NCI-H748 treated with DMSO at 0.1 percent for 48 hours (cell line): ENCODE measurements at regions not wholly inside any gene's neighbourhood (a gene's known extent, or its start where the extent isn't known, plus 50 kb on each side); places are given as distances from the start of the nearest gene placed in this dataset.
"Not testable (repeated sequence)": the region's sequence is repeated elsewhere in the genome, so short reads cannot be mapped to it uniquely, and the experiment has no call there.

Experiments used
- DNase-seq: peaks from one replicate; lab custom pipeline; 2025; lab: John Stamatoyannopoulos, UW

DNA sequence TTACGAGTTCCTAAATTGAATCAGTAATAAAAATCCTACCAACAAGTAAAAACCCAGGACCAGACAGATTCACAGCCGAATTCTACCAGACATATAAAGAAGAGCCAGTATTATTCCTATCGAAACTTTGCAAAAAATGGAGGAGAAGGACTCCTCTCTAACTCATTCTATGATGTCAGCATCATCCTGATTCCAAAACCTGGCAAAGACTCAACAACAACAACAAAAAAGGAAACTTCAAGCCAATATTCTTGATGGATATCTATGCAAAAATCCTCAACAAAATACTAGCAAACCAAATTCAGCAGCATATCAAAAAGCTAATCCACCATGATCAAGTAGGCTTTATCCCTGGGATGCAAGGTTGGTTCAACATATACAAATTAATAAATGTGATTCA lies 84.6 kb upstream of the ADRB2 start:
- not testable (repeated sequence) for DNase-seq

DNA sequence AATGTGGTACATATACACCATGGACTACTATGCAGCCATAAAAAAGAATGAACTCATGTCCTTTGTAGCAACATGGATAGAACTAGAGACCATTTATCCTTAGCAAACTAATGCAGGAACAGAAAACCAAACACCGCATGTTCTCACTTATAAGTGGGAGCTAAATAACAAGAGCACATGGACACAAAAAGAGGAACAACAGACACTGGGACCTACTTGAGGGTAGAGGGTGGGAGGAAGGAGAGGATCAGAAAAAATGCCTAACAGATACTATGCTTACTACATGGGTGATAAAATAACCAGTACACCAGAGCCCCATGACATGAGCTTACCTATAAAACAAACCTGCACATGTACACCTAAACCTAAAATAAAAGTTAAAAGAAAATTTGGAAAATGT lies 82.0 kb upstream of the ADRB2 start:
- not testable (repeated sequence) for DNase-seq

DNA sequence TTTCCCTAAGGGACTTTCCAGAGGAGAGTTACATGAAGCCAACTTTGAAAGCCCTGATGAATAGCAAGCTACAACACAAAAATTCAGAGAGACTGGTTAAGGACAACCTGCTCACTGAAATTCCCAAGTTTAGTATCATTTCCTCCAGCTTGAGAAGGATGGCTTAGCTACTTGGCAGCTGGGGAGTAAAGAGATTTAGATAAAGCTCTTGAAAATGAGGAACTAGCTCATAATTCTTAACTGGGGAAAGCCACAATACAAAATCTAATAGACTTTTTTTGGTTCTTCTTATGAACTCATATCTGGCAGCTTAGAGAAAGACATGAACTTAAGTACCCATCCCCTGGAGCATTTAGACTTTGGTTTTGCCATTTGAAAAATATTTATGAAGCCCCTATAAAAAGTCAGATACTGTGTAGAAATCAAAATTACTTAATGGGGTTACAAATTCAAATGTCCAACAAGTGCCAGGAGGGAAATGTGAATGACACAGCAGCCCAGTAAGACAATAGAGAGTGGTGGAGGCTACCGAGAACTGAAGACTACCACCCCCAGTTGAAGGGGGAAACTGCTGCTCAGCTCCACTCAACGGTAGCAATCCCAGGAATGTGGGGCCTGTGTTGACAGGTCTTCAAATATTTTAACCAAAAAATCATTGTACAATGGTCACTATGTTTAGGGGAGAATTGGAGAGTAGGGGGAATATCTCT lies 79.4 kb upstream of the ADRB2 start:
- DNase-seq: no peak

DNA sequence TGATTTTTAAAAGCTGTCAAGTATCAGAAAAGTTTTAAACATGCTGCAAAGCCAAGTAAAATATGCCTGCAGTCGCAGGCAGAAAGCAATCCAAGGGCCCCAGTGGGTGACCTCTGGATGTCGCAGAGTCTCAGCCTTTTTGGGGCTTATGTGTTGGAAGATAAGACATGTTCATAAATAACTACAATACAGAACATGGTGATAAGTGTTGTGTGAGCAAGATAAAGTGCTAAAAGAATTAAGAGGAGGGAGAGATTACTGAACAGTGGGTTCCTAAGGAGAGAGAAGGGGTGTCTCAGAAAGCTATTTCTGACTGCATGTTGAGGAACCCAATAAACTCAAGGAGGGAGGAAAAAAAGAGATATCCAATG lies 78.9 kb upstream of the ADRB2 start:
- no peak for DNase-seq

DNA sequence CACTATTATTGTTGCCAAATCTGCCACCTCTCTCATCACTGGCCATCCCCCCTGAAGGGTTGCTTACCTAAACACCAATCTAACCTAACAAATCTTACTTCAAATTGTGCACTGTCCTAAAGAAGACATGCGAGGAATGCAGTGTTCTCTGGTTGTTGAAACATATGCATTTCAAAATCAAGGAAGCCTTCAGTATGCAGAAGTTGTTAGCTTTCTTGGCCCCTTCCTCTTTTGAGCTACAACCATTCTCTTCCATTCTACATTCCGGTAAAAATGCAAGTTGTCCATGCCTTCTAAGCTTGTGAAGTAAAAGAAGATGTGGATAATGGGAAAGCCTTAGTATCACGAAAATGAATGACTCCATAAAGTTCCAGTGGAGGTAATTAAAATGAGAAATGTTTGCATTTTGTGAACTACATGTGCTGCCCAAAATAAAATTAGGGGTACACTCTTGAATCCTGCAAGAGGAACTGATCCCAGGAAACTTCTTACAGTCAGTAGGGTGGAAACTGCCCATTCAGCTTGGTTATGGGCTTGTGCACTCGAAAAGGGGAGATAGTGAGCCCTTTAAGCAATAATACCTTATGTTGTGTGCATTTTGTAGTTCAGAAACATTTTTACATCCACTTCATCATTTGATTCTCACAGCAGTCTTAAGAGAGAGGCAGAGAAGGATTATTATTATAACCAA lies 77.6 kb upstream of the ADRB2 start:
- DNase-seq: no peak

DNA sequence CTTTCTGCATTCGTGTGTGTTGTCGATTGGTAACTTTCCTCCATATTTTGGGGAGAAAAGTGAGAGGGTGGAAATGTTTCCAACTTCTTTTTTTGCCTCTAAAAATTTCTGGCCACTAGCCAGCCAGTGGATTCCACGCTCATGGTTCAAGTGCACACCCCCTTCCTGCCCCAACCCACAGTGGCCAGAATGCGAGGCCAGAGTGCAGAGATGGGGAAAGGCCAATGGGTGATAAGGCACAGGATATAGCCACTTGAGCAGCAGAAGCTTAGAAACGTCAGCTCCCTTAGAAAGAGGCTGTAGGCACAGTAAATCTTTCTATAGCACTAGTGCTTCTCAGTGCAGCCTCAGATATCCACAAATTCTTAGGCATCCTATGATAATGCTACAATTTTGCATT lies 75.8 kb upstream of the ADRB2 start:
- DNase-seq: no peak

DNA sequence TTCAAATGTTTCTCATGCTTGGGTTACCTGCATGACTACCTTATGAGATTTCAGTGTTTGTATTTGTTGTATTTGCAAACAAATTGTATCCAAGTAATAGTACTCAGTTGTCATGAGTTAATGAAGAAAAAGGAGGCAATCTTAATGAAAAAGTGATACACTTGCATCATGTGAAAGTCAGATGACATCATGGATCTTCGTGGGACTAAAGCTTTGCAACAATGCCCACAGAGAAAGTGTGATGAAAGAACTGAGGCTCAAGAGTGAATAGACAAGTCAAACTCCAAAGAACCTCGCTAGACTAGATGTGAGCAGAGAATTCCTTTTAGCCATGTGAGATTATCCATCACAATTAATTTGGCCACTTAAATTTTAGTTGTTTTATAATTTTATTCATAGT lies 75.4 kb upstream of the ADRB2 start:
- DNase-seq: no peak

DNA sequence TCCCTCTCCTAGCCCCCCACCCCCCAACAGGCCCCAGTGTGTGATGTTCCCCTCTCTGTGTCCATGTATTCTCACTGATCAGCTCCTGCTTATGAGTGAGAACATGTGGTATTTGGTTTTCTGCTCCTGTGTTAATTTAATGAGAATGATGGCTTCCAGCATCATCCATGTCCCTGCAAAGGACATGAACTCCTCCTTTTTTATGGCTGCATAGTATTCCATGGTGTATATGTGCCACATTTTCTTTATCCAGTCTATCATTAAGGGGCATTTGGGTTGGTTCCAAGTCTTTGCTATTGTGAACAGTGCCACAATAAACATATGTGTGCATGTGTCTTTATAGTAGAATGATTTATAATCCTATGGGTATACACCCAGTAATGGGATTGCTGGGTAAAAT lies 74.0 kb upstream of the ADRB2 start:
- DNase-seq: not testable (repeated sequence)

DNA sequence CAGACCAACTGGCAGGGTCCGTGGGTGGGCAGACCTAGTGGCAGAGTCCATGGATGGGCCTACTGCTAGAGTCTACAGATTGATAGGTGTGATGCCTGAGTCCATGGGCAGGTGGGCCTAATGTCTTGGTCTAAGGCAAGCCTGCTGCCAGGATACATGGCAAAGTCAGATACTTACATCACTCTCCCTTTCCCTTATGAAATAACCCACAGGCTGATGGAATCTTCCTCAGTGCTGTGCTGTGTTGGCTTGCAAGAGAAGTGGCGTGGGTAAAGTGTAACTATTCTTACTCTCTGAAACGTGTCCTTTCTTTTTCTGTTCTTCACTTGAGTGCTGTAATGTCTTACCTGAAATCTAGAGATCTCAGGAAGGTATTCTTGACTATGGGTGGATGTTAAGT lies 67.3 kb upstream of the ADRB2 start:
- no peak for DNase-seq

DNA sequence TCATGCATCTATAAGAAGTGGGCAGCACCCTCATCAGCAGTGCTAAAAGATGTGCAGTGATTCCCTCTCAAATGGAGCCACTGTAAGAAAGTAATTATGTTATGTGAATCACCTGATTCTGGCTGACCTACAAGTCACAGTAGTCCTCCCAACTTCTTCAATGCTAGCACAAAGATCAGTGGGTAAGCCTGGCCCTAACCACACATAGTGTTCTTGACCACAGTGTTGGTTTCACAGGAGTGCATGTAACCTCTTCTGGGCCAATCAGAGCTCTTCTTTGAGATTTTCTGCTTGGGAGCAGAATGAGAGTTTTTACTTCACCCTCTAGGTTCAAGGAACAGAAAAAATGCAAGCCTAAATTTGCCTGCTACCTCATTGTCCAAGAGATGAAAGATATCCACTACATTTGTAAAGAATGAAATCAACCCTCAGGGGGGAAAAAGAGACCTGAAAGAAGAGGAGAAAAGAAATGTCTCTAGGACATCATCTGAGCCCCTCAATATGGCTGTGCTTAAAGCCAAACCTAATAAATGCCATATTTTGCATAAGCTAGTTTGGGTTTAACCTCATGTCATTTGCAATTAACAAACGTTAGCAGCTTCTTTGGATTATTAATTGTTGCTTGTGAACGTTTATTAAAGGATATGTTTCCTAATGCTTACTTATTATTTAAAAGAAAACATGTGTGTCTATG lies 65.3 kb upstream of the ADRB2 start:
- DNase-seq: no peak

DNA sequence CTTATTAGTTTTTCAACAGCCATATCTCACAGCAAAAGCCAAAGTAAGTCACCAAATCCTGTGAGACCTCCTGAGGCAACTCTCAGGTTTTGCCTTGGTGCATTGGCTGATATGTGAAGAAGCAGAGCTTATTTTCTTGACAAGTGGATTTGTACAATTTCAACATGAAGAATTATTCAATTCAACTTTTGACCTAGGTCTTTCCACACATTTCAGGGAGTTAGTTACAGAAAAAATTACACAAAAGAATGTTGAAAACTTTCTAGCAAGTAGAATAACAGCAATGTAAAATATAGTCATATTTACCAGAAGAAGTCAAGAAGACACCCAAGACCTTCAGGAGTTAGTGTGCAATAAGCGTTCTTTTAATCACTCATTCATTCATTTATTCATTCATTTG lies 62.4 kb upstream of the ADRB2 start:
- no peak for DNase-seq

DNA sequence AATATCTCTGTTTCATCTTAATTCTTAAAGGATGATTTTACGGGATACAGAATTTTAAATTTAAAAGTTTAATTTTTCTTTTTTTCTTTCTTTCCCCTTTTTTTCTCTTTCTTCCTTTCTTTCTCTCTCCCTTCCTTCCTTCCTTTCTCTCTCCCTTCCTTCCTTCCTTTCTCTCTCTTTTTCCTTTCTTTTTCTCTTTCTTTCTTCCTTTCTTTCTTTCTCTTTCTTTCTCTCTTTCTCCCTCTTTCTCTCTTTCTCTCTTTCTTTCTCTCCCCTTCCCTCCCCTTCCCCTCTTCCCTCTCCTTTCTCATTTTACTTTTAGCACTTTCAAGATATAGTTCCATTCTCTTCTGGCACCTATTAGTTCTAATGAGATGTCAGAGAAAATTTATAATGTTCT lies 61.4 kb upstream of the ADRB2 start:
- DNase-seq: no peak

DNA sequence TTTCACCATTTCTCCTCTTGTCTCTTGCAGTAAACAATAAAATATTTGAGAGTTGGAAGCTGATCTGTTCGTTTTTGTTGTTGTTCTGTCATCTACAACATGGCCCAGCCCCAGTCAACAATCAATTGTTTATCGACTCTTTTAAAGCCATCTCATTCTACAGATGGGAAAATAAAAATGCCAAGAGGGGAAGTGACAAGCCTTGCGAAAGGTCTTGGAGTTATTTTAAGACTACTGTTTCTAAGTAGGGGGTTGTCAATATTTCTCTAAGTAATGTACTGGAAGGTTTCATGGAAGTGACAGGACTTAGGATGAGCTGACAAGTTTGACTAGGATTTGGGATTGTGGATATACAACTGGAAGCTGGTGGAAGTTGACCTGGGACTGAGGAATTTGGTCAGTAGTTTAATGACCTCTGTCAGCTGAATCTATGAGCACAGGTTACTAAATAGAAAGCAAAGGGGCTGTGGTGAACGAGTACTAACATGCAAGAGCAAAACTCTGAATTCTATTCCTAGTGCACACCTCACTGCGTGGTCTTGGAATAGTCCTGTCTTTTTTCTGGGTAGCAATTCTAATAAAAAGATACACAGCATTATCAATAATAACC lies 57.5 kb upstream of the ADRB2 start:
- DNase-seq: no peak

DNA sequence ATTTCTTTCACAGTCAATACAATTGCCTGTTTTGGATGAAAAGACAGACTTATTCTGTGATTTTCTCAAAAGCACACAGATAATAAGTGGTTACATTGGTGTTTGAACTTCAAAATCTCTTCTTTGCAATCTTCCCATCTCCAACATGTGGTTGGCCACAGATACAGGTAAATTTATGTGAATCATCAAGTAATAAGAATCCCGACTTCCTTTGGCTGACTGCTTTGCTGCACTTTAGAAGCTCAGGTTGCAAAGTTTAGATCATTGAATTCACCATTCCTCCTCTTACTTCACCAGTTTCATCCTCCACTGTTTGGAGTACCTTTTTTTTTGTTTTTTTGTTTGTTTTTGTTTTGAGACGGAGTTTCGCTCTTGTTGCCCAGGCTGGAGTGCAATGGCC lies 56.5 kb upstream of the ADRB2 start:
- no peak for DNase-seq

DNA sequence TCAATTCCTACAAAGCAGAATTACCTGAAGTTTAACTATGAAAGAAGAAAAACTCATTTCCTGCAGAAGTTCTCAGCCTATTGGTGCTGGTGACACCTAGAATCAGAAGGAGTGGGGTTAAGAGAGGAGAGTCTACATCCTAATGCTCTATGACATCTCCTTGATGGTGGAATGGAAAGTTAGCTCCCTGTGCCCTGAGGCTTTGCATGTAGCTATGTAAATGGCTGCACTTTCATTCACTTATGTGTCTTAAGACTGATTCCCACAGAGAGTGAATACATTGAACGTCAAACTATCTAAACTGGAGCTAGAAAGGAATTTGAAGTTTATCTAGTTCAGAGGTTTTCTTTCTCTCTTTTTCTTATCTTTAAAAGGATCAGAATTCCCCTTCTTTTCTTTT lies 52.1 kb upstream of the ADRB2 start:
- no peak for DNase-seq

DNA sequence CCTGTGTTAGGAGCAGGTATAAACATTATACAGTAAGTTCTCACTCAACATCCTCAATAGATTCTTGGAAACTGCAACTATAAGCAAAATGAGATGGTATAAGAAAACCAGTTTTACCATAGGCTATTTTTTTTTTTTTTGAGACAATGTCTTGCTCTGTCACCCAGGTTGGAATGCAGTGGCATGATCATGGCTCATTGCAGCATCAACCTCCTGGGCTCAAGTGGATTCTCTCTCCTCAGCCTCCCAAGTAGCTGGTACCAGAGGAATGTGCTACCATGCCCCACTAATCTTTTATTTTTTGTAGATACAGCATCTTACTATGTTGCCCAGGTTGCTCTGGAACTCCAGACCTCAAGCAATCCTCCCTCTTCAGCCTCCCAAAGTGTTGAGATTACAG lies 50.1 kb upstream of the ADRB2 start:
- DNase-seq: no peak
